ENCODE measurements at regions not wholly inside any gene's neighbourhood (a gene's known extent, or its start where the extent isn't known, plus 50 kb on each side); places are given as distances from the start of the nearest gene placed in this dataset.
"Not testable (repeated sequence)": the region's sequence is repeated elsewhere in the genome, so short reads cannot be mapped to it uniquely, and the experiment has no call there.

DNA sequence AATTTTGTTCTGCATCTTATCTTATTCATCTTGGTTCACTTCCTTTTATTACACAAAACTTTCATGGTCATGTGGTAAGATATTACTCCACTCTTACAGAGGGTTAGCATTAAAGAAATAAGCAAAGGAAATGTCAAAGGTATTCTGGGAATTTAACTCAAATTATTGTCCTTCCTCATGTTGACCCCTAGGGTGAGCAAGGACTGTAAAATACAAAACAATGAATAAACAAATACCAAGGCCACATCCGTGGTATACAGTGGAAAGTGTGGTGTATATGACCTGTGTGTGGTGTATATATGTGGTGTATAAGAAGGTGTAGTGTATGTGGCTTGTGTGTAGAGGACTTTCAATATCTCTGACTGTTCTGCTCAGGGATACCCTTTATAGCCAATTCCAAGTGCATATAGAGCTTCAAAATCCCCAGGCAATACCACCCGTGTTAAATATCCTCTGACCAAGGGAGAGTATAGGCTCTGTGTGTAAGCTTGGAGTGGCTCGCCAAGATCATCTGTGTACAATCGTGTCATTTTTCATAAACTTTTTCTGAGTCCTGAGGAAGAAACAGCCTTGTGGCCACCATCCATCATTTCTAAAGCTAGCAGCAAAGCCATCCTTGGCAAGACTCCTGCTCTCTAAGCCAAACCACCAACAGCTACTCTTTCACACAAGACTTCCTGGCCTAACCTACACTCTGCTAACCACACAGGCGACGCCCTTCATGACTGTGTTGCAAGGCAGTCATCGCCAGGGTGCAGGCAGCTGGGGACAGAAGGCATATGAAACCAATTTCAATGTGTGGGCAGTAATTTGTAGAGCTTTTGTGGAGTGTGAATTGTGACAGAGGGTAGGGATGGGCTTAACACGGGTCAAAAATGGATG, 548.0 kb downstream of the ETS1 start:
- Histone ChIP-seq H3K9me3 (no peaks in the 10 kb centered on the region), H3K4me1 (no peaks in the 10 kb centered on the region), H3K27me3 (no peaks in the 10 kb centered on the region), H3K27ac (no peak overlapping the region), H3K4me3 (no peak overlapping the region), H3K36me3 (no peaks in the 10 kb centered on the region)
- TF ChIP-seq, protein P1, sequence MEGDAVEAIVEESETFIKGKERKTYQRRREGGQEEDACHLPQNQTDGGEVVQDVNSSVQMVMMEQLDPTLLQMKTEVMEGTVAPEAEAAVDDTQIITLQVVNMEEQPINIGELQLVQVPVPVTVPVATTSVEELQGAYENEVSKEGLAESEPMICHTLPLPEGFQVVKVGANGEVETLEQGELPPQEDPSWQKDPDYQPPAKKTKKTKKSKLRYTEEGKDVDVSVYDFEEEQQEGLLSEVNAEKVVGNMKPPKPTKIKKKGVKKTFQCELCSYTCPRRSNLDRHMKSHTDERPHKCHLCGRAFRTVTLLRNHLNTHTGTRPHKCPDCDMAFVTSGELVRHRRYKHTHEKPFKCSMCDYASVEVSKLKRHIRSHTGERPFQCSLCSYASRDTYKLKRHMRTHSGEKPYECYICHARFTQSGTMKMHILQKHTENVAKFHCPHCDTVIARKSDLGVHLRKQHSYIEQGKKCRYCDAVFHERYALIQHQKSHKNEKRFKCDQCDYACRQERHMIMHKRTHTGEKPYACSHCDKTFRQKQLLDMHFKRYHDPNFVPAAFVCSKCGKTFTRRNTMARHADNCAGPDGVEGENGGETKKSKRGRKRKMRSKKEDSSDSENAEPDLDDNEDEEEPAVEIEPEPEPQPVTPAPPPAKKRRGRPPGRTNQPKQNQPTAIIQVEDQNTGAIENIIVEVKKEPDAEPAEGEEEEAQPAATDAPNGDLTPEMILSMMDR (IDR thresholded peaks at IDR 0.05) = no peak
- DNase-seq (ENCODE audit: low spot score) = no peak

DNA sequence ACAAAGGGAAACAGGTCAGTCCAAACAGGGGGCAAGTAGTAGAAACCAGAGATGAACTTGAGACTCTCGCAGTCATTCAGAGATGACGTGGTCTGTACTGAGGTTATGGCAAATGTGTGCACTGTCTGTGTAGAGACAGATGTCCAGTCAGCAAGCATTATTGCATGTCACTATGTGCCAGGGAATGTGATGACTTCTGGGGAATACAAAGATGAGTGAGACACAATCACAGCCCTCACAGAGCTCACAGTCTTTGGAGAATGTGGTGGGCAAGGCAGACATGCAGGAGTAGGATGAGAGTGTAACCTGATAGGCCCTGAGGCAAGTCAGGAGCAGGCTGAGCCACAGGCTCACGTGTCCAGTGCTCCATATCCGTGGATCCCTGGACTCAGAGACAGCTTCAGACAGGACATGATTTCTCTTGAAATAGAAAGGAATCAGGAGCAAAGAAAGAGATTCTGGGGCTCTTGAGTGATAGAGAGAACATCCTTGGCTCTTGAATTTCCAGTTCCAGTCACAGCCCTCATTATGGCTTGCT, 550.7 kb downstream of the ETS1 start:
- no peak overlapping the region for H3K27ac ChIP-seq
- no peaks in the 10 kb centered on the region for H3K27me3 ChIP-seq
- no peaks in the 10 kb centered on the region for H3K36me3 ChIP-seq
- no peak overlapping the region for H3K4me3 ChIP-seq
- TF ChIP-seq, protein P1 (IDR thresholded peaks at IDR 0.05) = no peak
- H3K9me3 ChIP-seq = no peaks in the 10 kb centered on the region
- DNase-seq (ENCODE audit: low spot score) = no peak
- no peaks in the 10 kb centered on the region for H3K4me1 ChIP-seq

DNA sequence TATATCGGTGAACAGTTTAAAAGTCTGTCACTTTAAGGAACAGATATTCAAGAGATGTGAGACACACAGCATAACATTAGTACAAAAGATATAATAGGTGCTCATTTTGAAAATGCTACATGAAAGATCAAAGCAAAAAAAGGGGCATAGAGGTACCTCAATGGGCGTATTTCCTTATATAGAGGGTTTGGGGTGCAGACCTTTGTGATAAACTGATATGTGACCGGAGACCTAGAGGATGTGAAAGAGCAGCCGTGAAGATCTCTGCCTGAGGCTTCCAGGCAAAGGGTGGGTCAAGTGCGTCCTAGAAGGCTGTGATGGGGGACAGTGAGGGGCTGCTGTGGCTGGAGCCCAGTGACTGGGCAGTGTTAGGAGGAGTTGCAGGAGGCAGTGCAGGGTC, 551.4 kb downstream of the ETS1 start:
- DNase-seq (ENCODE audit: low spot score) = no peak
- H3K9me3 ChIP-seq = no peaks in the 10 kb centered on the region
- H3K4me1 ChIP-seq = no peaks in the 10 kb centered on the region
- no peak overlapping the region for H3K27ac ChIP-seq
- H3K36me3 ChIP-seq = no peaks in the 10 kb centered on the region
- no peak overlapping the region for H3K4me3 ChIP-seq
- H3K27me3 ChIP-seq = no peaks in the 10 kb centered on the region
- TF ChIP-seq, protein P1 (IDR thresholded peaks at IDR 0.05) = no peak

DNA sequence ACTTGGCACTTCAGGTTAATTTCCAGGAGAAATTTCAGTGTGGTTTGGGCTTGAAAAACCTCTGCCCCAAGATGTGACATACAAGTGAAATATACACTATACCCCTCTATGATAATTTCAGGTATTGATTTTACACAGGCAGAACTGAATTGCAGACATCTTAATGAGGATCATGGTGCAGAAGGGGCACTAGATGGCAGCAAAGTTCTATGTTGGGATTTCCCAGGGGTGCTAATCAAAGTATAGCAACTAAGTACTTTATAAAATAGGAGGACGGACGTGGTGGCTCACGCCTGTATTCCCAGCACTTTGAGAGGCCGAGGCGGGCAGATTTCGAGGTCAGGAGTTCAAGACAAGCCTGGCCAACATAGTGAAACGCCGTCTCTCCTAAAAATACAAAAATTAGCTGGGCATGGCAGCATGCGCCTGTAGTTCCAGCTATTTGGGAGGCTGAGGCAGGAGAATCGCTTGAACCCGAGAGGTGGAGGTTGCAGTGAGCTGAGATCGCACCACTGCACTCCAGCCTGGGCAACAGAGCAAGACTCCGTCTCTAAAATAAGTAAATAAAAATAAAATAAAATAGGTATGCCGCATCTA, 555.7 kb downstream of the ETS1 start:
- H3K4me1 ChIP-seq; H3K4me3 ChIP-seq; H3K27me3 ChIP-seq; DNase-seq (ENCODE audit: low spot score); H3K36me3 ChIP-seq; H3K9me3 ChIP-seq; H3K27ac ChIP-seq: not testable (repeated sequence)
- TF ChIP-seq, protein P1 (IDR thresholded peaks at IDR 0.05) = peak; percentile 52 to 88

DNA sequence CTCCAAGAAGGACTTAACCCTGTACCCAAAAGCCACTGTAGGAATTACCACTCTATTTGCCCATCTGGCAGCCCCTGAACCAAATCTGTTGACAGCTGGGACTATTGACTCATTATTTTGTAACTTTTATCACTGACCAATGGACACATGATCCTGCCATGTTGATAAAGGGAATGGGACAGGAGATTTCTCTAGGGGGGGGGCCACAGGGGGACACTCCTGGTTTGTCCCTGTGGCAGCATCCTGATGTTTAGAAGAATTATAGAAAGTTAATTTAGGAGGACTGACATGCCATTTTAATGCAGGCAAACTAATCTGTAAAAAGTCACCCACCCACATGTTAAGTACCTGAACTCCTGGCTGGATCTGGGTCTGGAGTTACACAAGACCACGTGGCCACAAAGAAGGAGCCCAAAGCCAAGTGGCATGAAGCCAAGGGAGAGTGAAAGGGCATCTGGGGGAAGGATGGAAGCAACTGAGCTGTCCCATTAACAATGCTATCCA, 558.1 kb downstream of the ETS1 start:
- Histone ChIP-seq H3K27me3 (no peaks in the 10 kb centered on the region), H3K4me3 (no peak overlapping the region), H3K9me3 (no peaks in the 10 kb centered on the region), H3K36me3 (no peaks in the 10 kb centered on the region), H3K4me1 (no peaks in the 10 kb centered on the region), H3K27ac (no peak overlapping the region)
- TF ChIP-seq, protein P1 (IDR thresholded peaks at IDR 0.05) = no peak
- DNase-seq (ENCODE audit: low spot score) = no peak

Measured in right atrium auricular region (tissue), 2 donors.